ENCODE measurements at regions not wholly inside any gene's neighbourhood (a gene's known extent, or its start where the extent isn't known, plus 50 kb on each side); places are given as distances from the start of the nearest gene placed in this dataset. TPM values are rescaled to one million over a fixed set of nuclear protein-coding genes. Genes with fewer than 3 reads are reported as not detected.

DNA sequence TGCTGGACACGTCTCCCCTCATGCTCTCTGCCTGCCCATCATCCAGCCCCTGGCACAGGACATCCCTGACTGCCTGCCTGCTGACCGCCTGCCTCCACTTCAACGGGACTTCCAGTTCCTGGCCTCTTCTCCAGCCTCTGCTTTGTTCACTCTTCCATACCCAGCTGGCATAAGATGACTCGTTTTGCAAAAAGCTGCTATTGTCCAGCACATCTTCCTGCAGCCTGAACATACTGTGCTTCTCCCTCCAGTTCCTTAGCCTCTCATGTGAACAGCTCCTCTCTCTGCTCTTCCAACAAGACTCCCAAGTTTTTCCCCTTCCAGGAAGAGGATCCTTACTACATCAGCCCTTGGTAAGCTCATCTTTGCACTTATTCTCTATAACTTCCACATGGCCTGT, 62.4 kb upstream of the SKOR2 start:
- Histone ChIP-seq H3K9me3 (ENCODE audit: low read length) (no peaks in the 10 kb centered on the region), H4K20me1 (ENCODE audit: insufficient read depth, low read length) (no peaks in the 10 kb centered on the region), H3K79me2 (ENCODE audit: insufficient read depth, low read depth, low read length) (no peaks in the 10 kb centered on the region), H3K4me2 (ENCODE audit: low read length) (no peak overlapping the region), H3K4me3 (ENCODE audit: low read depth, low read length, poor library complexity, severe bottlenecking) (no peak overlapping the region), H2AFZ (ENCODE audit: low read length) (no peak overlapping the region), H3K27ac (ENCODE audit: low read depth, low read length, poor library complexity, severe bottlenecking) (no peak overlapping the region), H3K4me1 (ENCODE audit: insufficient read depth, low read length, poor library complexity, severe bottlenecking) (no peaks in the 10 kb centered on the region), H3K36me3 (ENCODE audit: insufficient read depth, low read length) (no peaks in the 10 kb centered on the region), H3K9me2 (ENCODE audit: insufficient read depth, low read length) (no peaks in the 10 kb centered on the region)
- no peak for TF ChIP-seq CTCF (conservative IDR thresholded peaks at IDR 0.05; ENCODE audit: low read length)
- no peak for TF ChIP-seq EZH2phosphoT487 (IDR thresholded peaks at IDR 0.05; ENCODE audit: borderline replicate concordance, low read depth, low read length)
- ChIA-PET CTCF (ENCODE audit: unreplicated experiment) (no interaction called here), POLR2A (no interaction called here)
- intact Hi-C loops (cut with micrococcal nuclease; ENCODE audit: unreplicated experiment) = no loop called here
- no peak for DNase-seq (ENCODE audit: low spot score)
- no TSS peak for BruUV-seq (replicated peaks)

DNA sequence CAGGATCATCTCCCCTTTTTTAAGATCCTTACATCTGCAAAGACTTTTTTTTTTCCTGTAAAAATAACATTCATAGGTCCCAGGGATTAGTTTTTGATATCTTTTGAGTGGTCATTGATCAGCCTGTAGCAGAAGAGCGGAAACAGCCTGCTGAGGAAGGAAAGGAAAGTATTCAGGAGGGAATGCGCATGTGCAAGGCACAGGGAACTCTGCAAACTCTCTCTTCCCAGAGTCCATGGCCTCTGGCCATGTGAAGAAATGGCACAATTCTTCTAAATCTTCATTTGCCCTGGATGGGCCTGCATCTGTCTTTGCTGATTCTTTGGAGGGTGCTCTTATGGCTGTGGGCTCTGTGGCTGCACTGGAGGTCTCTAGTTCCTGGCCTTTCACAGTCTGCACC, 60.1 kb upstream of the SKOR2 start:
- ChIA-PET CTCF (ENCODE audit: unreplicated experiment) (no interaction called here), POLR2A (no interaction called here)
- Histone ChIP-seq H3K4me3 (ENCODE audit: low read depth, low read length, poor library complexity, severe bottlenecking) (no peak overlapping the region), H3K27ac (ENCODE audit: low read depth, low read length, poor library complexity, severe bottlenecking) (no peak overlapping the region), H3K9me2 (ENCODE audit: insufficient read depth, low read length) (no peaks in the 10 kb centered on the region), H3K79me2 (ENCODE audit: insufficient read depth, low read depth, low read length) (no peaks in the 10 kb centered on the region), H3K4me1 (ENCODE audit: insufficient read depth, low read length, poor library complexity, severe bottlenecking) (no peaks in the 10 kb centered on the region), H3K9me3 (ENCODE audit: low read length) (no peaks in the 10 kb centered on the region), H3K4me2 (ENCODE audit: low read length) (no peak overlapping the region), H2AFZ (ENCODE audit: low read length) (no peak overlapping the region), H3K36me3 (ENCODE audit: insufficient read depth, low read length) (no peaks in the 10 kb centered on the region), H4K20me1 (ENCODE audit: insufficient read depth, low read length) (no peaks in the 10 kb centered on the region)
- intact Hi-C loops (cut with micrococcal nuclease; ENCODE audit: unreplicated experiment) = no loop called here
- no TSS peak for BruUV-seq (replicated peaks)
- TF ChIP-seq CTCF (conservative IDR thresholded peaks at IDR 0.05; ENCODE audit: low read length) (no peak), EZH2phosphoT487 (IDR thresholded peaks at IDR 0.05; ENCODE audit: borderline replicate concordance, low read depth, low read length) (no peak)
- no peak for DNase-seq (ENCODE audit: low spot score)

Small RNA genes lying in the stretch of these regions (microRNA-seq; reads per million reads assigned to microRNA genes)
- not detected for gene MIR4527 (ENCODE audit: borderline replicate concordance)

Small RNA genes lying in the stretch of these regions (small RNA-seq; reads per million reads assigned to genes)
- not detected for gene MIR4527
